H1 (cell line): ENCODE measurements at regions not wholly inside any gene's neighbourhood (a gene's known extent, or its start where the extent isn't known, plus 50 kb on each side); places are given as distances from the start of the nearest gene placed in this dataset.

Source experiments
- CBX5 ChIP-seq: fragments of 300-800, 300-1000 bp; sonication (generic); IDR thresholded peaks from 2 replicates; pipeline ENCODE4 v1.7.1; 2016; ENCODE audit warnings: antibody characterized with exemption, low read length, low read depth
- CBX8 ChIP-seq: fragments of 300-800, 300-1000 bp; sonication (generic); IDR thresholded peaks from 2 replicates; pipeline ENCODE4 v1.7.1; 2016; ENCODE audit warnings: low read depth, low read length, borderline replicate concordance
- HDAC2 ChIP-seq, 2 experiments: fragments of 300-600 bp in 1 of 2; sonication (generic) in 1 of 2; IDR thresholded peaks; 2 replicates each; pipeline ENCODE4 v1.6.1; 2011 to 2012; ENCODE audit warnings: low read depth in 2 of 2, low read length in 2 of 2, mild to moderate bottlenecking in 2 of 2, moderate library complexity in 2 of 2, borderline replicate concordance in 1 of 2, inconsistent platforms in 1 of 2
- JUND ChIP-seq: IDR thresholded peaks from 2 replicates; pipeline ENCODE4 v1.6.1; 2011; ENCODE audit warnings: mild to moderate bottlenecking, improper control_type of control experiment, low read length
- MAFK ChIP-seq: IDR thresholded peaks from 2 replicates; pipeline ENCODE4 v1.6.1; 2012; ENCODE audit warnings: low read depth, mild to moderate bottlenecking, improper control_type of control experiment, low read length
- SIRT6 ChIP-seq: IDR thresholded peaks from one replicate; pipeline ENCODE4 v1.7.1; 2012; ENCODE audit warnings: low read length, inconsistent platforms
- TF ChIP-seq, protein P1 (sequence below): fragments of 300-600 bp; sonication (generic); IDR thresholded peaks from 2 replicates; pipeline ENCODE4 v1.7.1; 2012; ENCODE audit warnings: low read length, moderate library complexity, mild to moderate bottlenecking, inconsistent platforms; ENCODE audit not compliant: insufficient replicate concordance

DNA sequence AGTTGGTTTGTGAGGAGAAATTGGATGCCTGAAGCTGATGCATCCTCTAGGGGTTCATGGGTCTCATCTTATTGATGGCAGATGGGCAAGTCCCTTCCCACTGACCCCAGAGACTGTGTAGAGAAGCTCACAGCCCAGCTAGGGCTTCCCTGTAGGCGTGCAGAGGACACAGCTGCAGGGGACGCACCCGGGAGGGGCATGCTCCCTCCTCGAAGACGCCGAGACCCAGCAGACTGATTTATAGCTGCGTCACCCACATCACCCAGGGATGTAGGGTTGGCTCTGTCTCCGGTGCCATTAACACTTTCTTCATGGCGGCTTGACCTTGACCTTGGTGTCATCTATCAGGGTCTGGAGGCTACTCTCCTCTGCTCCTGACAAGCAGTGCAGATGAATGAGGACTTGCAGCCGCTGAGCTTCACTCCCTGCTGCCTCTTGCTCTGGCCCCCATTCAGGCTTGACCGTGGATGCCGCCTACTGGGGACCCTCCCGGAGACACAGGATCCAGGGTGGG lies 549.7 kb downstream of the TCERG1L start (continued):
- TF ChIP-seq, protein P1, sequence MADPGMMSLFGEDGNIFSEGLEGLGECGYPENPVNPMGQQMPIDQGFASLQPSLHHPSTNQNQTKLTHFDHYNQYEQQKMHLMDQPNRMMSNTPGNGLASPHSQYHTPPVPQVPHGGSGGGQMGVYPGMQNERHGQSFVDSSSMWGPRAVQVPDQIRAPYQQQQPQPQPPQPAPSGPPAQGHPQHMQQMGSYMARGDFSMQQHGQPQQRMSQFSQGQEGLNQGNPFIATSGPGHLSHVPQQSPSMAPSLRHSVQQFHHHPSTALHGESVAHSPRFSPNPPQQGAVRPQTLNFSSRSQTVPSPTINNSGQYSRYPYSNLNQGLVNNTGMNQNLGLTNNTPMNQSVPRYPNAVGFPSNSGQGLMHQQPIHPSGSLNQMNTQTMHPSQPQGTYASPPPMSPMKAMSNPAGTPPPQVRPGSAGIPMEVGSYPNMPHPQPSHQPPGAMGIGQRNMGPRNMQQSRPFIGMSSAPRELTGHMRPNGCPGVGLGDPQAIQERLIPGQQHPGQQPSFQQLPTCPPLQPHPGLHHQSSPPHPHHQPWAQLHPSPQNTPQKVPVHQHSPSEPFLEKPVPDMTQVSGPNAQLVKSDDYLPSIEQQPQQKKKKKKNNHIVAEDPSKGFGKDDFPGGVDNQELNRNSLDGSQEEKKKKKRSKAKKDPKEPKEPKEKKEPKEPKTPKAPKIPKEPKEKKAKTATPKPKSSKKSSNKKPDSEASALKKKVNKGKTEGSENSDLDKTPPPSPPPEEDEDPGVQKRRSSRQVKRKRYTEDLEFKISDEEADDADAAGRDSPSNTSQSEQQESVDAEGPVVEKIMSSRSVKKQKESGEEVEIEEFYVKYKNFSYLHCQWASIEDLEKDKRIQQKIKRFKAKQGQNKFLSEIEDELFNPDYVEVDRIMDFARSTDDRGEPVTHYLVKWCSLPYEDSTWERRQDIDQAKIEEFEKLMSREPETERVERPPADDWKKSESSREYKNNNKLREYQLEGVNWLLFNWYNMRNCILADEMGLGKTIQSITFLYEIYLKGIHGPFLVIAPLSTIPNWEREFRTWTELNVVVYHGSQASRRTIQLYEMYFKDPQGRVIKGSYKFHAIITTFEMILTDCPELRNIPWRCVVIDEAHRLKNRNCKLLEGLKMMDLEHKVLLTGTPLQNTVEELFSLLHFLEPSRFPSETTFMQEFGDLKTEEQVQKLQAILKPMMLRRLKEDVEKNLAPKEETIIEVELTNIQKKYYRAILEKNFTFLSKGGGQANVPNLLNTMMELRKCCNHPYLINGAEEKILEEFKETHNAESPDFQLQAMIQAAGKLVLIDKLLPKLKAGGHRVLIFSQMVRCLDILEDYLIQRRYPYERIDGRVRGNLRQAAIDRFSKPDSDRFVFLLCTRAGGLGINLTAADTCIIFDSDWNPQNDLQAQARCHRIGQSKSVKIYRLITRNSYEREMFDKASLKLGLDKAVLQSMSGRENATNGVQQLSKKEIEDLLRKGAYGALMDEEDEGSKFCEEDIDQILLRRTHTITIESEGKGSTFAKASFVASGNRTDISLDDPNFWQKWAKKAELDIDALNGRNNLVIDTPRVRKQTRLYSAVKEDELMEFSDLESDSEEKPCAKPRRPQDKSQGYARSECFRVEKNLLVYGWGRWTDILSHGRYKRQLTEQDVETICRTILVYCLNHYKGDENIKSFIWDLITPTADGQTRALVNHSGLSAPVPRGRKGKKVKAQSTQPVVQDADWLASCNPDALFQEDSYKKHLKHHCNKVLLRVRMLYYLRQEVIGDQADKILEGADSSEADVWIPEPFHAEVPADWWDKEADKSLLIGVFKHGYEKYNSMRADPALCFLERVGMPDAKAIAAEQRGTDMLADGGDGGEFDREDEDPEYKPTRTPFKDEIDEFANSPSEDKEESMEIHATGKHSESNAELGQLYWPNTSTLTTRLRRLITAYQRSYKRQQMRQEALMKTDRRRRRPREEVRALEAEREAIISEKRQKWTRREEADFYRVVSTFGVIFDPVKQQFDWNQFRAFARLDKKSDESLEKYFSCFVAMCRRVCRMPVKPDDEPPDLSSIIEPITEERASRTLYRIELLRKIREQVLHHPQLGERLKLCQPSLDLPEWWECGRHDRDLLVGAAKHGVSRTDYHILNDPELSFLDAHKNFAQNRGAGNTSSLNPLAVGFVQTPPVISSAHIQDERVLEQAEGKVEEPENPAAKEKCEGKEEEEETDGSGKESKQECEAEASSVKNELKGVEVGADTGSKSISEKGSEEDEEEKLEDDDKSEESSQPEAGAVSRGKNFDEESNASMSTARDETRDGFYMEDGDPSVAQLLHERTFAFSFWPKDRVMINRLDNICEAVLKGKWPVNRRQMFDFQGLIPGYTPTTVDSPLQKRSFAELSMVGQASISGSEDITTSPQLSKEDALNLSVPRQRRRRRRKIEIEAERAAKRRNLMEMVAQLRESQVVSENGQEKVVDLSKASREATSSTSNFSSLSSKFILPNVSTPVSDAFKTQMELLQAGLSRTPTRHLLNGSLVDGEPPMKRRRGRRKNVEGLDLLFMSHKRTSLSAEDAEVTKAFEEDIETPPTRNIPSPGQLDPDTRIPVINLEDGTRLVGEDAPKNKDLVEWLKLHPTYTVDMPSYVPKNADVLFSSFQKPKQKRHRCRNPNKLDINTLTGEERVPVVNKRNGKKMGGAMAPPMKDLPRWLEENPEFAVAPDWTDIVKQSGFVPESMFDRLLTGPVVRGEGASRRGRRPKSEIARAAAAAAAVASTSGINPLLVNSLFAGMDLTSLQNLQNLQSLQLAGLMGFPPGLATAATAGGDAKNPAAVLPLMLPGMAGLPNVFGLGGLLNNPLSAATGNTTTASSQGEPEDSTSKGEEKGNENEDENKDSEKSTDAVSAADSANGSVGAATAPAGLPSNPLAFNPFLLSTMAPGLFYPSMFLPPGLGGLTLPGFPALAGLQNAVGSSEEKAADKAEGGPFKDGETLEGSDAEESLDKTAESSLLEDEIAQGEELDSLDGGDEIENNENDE, result no peak
- TF ChIP-seq MAFK (no peak), JUND (no peak), CBX5 (no peak), SIRT6 (no peak), HDAC2 (IDR thresholded peaks at IDR 0.05; ENCODE audit: borderline replicate concordance in 1 of 2, low read depth in 2 of 2, low read length in 2 of 2) (no peak), CBX8 (no peak)
